Germinal center (tissue), 1 donor: ENCODE measurements at regions not wholly inside any gene's neighbourhood (a gene's known extent, or its start where the extent isn't known, plus 50 kb on each side); places are given as distances from the start of the nearest gene placed in this dataset.
"Not testable (repeated sequence)": the region's sequence is repeated elsewhere in the genome, so short reads cannot be mapped to it uniquely, and the experiment has no call there.

Source experiments
- DNase-seq: peaks from one replicate; pipeline ENCODE4 v3.0.0; 2012; ENCODE audit warnings: mixed read lengths, low spot score

DNA sequence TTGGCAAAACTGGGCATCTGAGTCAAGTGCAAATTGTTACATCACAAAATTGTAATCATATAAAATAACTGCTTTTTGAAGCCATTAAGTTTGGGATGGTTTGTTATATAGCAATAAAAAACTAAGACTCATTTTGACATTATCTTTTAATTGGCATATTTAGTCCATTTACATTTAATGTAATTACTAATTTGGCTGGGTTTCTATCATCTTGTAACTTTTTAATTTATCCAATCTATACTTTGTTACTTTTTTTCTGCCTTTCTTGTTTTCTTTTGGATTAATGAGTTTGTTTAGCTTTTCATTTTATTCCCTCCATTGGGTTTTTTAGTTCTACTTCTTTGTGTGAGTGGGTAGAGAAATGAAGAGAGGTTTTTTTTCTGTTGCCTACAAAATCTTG, 76.3 kb downstream of the DRAM2 start:
- no peak for DNase-seq

GRCh38 chr1:111062624-111063023, 77.3 kb downstream of the DRAM2 start:
- no peak for DNase-seq

- DNase-seq, result no peak
These were observed 77.8 kb downstream of the DRAM2 start for GRCh38 chr1:111062081-111062480.

GRCh38 chr1:111054656-111055055, 85.2 kb downstream of the DRAM2 start:
- no peak for DNase-seq

GRCh38 chr1:111052246-111052645, 87.6 kb downstream of the DRAM2 start:
- DNase-seq, result no peak

DNA sequence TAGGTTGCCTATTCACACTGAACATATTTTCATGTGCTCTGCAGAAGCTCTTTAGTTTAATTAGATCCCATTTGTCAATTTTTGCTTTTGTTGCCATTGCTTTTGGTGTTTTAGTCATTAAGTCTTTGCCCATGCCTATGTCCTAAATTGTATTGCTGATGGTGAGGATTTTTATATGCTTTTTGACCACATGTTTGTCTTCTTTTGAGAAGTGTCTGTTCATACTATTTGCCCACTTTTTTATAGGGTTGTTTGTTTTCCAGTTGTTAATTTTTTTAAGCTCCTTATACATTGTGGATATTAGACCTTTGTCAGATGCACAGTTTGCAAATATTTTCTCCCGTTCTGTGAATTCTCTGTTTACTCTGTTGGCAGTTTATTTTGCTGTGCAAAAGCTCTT, 84.5 kb upstream of the LRIF1 start:
- not testable (repeated sequence) for DNase-seq

GRCh38 chr1:111045033-111045722, 81.5 kb upstream of the LRIF1 start:
- no peak for DNase-seq

DNA sequence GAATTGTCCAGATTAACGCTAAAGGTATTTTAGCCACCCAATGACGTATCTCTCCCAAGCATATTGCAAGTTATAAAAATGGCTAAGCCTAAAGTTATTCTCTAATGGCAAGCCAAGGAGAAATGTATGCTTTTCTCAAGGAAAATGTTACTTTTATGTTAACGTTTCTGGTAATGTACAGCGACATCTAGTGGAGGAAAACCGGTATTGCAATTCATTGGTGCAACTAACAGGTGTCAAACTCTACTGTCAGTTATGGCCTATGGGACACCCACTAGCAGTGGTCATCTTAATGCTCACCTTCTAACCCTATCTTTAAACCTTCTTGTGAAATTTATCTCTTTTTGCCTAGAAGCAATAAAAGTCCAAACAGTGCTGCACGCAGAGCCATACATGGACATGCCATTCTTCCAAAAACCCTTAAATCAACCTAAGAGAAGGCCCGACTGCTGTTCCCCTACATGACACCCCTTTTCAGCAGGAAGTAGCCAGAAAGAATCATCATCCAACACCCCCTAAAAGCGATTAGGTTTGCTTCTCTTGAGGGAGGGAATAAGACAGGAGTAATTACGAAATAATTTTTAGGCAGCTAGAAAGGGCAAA, 68.7 kb upstream of the LRIF1 start:
- peak; percentile 54 for DNase-seq

GRCh38 chr1:111030590-111030989, 66.9 kb upstream of the LRIF1 start:
- DNase-seq, result peak; percentile 61

DNA sequence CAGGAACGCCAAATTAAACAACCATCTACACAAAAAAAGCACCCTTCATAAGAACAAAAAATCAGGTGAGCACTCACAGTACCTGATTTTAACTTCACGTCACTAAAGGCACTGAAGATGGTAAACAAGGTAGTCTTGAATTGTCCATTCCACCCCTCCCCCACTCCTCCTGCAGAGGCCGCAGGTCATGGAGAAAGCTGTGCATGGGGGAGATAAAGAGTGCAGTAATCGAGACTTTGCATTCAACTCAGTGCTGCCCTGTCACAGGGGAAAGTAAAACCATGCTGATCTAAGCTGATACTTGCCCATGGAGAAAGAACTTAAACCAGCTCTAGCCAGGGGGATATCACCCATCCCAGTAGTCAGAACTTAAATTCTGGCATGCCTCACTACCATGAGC, 61.4 kb upstream of the LRIF1 start:
- DNase-seq, result no peak

DNA sequence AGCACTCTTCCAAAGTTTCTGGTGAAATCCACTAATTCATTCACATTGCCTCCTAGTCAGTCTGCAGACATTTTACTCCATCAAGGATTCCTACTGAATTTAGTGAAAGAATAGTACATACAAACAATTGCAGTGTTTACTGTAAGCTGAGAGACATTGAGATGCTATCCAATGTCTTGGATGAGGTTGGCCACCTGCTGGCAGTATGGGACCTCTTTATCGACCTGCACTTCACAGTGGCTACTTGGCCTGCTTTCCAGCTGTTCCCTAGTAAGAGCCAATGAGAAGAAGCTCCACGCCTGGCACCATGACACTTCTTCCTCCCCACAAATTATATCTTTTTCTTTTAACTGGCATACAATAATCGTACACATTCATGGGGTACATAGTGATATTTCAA, 51.5 kb upstream of the LRIF1 start:
- no peak for DNase-seq
